ENCODE measurements at regions not wholly inside any gene's neighbourhood (a gene's known extent, or its start where the extent isn't known, plus 50 kb on each side); places are given as distances from the start of the nearest gene placed in this dataset.
"Not testable (repeated sequence)": the region's sequence is repeated elsewhere in the genome, so short reads cannot be mapped to it uniquely, and the experiment has no call there.

- TF ChIP-seq CTCF (conservative IDR thresholded peaks at IDR 0.05; ENCODE audit: low read length); EZH2phosphoT487 (IDR thresholded peaks at IDR 0.05; ENCODE audit: borderline replicate concordance, low read depth, low read length): not testable (repeated sequence)
Measured at GRCh38 chr12:33087876-33088275, 191.3 kb upstream of the PKP2 start.
